ENCODE measurements at regions not wholly inside any gene's neighbourhood (a gene's known extent, or its start where the extent isn't known, plus 50 kb on each side); places are given as distances from the start of the nearest gene placed in this dataset.

GRCh38 chrX:45719751-45720501 lies 519.2 kb upstream of the DIPK2B start:
- no peak for DNase-seq

GRCh38 chrX:45718676-45719075 lies 518.0 kb upstream of the DIPK2B start:
- no peak for DNase-seq

GRCh38 chrX:45716750-45717149 lies 516.1 kb upstream of the DIPK2B start:
- no peak for DNase-seq

GRCh38 chrX:45715748-45716147 lies 515.1 kb upstream of the DIPK2B start:
- no peak for DNase-seq

GRCh38 chrX:45714866-45715265 lies 514.2 kb upstream of the DIPK2B start:
- no peak for DNase-seq

GRCh38 chrX:45712067-45712466 lies 511.4 kb upstream of the DIPK2B start:
- no peak for DNase-seq

DNA sequence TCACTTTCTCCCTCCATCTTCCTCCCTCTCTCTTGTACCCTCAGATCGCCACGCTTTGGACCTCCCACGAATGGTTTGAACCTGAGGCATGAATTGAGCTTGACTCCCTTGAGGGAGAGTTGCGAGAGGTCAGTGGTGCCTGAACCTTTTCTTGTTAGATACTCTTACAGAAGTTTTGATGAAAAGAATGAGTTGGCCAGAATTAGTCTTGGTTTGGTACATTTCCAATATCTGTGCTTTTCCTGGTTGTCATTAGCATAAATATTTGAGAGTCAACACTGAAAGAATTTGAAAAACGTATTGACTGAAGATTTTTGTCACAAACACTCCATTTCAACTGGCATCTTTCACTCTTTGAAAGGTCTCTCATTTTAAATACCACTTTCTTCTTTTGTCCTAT lies 510.6 kb upstream of the DIPK2B start:
- no peak for DNase-seq

GRCh38 chrX:45710081-45710801 lies 509.6 kb upstream of the DIPK2B start:
- DNase-seq = peak; percentile 58

GRCh38 chrX:45709381-45709780 lies 508.7 kb upstream of the DIPK2B start:
- no peak for DNase-seq

- no peak for DNase-seq
Observed at GRCh38 chrX:45699158-45699557, 498.5 kb upstream of the DIPK2B start.

- peak; percentile 35 for DNase-seq
Observed at GRCh38 chrX:45697591-45697990, 496.9 kb upstream of the DIPK2B start.

GRCh38 chrX:45696736-45697135 lies 496.1 kb upstream of the DIPK2B start:
- DNase-seq = no peak

DNA sequence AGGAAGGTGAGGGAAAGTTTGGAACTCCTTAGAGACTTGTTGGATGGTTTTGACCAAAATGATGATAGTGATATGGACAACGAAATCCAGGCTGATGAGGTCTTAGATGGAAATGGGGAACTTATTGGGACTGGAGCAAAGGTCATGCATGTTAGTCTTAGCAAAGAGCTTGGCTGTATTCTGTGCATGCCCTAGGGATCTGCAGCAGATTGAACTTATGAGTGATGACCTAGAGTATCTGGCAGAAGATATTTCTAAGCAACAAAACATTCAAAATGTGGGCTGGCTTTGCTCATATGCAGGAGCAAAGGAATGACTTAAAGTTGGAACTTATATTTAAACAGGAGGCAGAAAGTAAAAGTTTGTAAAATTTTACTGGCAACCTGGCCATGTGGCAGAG lies 489.3 kb upstream of the DIPK2B start:
- DNase-seq = no peak

- no peak for DNase-seq
Observed at GRCh38 chrX:45683914-45684313, 483.2 kb upstream of the DIPK2B start.

- DNase-seq = no peak
Observed at GRCh38 chrX:45681891-45682290, 481.2 kb upstream of the DIPK2B start.

GRCh38 chrX:45669715-45670340 lies 469.2 kb upstream of the DIPK2B start:
- DNase-seq = no peak

DNA sequence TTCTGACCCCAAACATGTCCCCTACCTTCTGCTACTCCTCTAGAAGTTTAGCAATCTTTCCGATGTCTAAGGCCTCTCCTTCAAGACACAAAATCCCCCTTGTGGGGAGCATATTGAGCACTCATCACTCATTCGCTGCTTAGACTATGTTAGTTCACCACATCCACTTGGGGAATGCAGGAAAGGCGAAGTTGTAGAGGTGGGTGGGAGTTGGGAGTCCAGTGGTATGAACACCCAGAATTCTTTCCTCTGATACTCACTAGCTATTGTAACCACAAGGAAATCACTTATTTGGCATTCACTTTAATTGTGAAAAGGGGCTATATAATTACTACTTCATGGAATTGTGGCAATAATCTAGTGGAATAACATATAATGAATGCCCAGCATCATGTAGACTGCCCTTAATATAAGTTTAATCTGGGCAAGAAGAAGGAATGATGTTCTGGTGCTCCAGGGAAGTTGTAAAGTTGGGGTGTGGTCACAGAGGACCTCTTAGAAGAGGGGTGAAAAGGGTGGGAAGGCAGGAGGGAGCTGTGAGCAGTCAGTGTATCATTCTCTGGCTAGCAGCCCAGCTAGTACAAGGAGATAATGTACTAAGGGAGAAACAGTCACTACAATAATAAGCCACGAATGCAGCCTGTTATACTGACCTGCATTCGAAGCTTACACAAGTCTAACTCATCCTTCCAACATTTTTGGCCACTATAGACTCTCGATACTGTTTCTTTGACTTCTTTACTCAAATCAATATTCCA lies 468.2 kb upstream of the DIPK2B start:
- no peak for DNase-seq

DNA sequence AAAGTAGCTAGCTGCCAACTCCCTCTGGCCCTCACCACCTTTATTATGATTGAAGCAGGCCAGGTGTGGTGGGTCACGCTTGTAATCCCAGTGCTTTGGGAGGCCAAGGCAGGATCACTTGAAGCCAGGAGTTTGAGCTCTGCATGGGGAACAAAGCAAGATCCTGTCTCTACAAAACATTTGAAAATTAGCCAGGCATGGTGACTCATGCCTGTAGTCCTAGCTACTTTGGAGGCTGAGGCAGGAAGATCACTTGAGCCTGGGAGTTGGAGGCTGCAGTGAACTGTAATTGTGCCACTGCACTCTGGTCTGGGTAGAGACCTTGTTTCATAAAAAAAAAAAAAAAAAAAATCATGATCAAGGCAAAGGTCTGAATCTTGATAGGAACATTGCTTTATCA lies 467.0 kb upstream of the DIPK2B start:
- DNase-seq = no peak

GRCh38 chrX:45664727-45665290 lies 464.1 kb upstream of the DIPK2B start:
- no peak for DNase-seq

GRCh38 chrX:45660477-45660876 lies 459.8 kb upstream of the DIPK2B start:
- DNase-seq = peak; percentile 45

DNA sequence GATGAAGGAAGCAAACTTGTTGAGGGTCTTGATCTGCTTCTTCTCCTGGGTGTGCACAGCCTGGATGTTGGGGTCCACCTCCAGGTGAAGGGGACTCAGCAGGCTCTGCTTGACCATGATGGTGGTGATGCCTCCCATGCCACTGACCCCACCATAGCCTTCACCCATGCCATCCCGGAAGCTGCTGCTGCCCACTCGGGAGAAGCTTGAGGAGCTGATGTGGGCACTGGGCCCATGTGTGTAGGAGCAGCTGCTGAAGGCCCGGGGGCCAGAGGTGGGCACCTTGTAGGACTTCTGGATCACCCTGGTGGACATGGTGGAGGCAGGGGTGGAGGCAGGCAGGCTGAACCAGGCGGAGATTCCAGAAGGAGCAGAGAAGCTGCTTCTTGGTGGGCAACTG lies 432.7 kb upstream of the DIPK2B start:
- DNase-seq = no peak

DNA sequence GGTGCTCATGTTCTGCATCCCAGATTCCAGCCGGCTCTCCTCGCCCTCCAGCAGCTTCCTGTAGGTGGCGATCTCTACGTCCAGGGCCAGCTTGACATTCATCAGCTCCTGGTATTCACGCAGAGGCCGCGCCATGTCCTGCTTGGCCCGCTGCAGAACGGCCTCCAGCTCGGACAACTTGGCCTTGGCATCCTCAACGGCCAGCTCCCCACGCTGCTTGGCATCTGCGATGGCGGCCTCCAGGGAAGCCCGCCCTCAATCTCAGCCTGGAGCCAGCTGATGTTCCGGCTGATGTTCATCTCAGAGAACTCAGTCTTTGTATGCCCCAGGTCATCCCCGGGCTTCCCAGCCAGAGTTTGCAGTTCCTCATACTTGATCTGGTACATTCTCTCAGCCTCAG lies 431.8 kb upstream of the DIPK2B start:
- DNase-seq = no peak

DNA sequence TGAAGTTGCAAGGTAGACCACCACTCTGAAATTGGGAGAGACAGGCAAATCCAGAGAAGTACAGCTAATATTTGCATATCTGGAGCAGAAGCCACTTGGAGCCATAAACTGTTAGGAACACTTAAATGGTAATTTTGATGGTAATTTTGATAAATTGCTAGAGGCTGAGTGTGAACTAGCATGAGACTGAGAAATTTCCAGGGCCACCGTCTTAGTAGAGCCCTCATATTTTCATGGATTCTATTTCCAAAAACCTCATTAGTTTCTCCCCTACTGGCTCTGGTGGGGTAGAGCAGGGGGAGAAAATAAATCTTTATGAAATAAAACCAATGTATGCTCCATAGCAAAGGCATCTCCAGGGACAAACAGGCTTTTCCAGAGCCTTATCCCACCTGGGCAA lies 429.4 kb upstream of the DIPK2B start:
- DNase-seq = no peak
